ENCODE measurements at regions not wholly inside any gene's neighbourhood (a gene's known extent, or its start where the extent isn't known, plus 50 kb on each side); places are given as distances from the start of the nearest gene placed in this dataset.

GRCh38 chr3:86785386-86785785 lies 205.6 kb downstream of the VGLL3 start (continued):
- TF ChIP-seq ZNF512 (CRISPR knock-in tag; IDR thresholded peaks at IDR 0.05; ENCODE audit: borderline replicate concordance), result no peak
- no peak for TF ChIP-seq ELF4 (CRISPR knock-in tag; IDR thresholded peaks at IDR 0.05; ENCODE audit: low read depth)
- TF ChIP-seq RELA (CRISPR knock-in tag; IDR thresholded peaks at IDR 0.05; ENCODE audit: borderline replicate concordance), result no peak

- TF ChIP-seq MAX (CRISPR knock-in tag; IDR thresholded peaks at IDR 0.05), result no peak
- no peak for TF ChIP-seq IRF1 (CRISPR knock-in tag; IDR thresholded peaks at IDR 0.05)
- no peak for TF ChIP-seq TEAD4 (CRISPR knock-in tag; IDR thresholded peaks at IDR 0.05)
- no peak for TF ChIP-seq JAZF1 (CRISPR knock-in tag; IDR thresholded peaks at IDR 0.05)
- no peak for TF ChIP-seq TEAD1 (CRISPR knock-in tag; IDR thresholded peaks at IDR 0.05)
- TF ChIP-seq ESRRA (CRISPR knock-in tag; IDR thresholded peaks at IDR 0.05; ENCODE audit: borderline replicate concordance), result no peak
- no peak for TF ChIP-seq PRDM15 (CRISPR knock-in tag; IDR thresholded peaks at IDR 0.05)
- TF ChIP-seq FOXK1 (CRISPR knock-in tag; IDR thresholded peaks at IDR 0.05), result no peak
- no peak for TF ChIP-seq ZBTB43 (CRISPR knock-in tag; IDR thresholded peaks at IDR 0.05)
- TF ChIP-seq ETV6 (CRISPR knock-in tag; IDR thresholded peaks at IDR 0.05), result no peak
- TF ChIP-seq ZNF512 (CRISPR knock-in tag; IDR thresholded peaks at IDR 0.05; ENCODE audit: borderline replicate concordance), result no peak
- TF ChIP-seq MXD4 (CRISPR knock-in tag; IDR thresholded peaks at IDR 0.05; ENCODE audit: borderline replicate concordance), result no peak
- TF ChIP-seq ZBTB21 (CRISPR knock-in tag; IDR thresholded peaks at IDR 0.05; ENCODE audit: borderline replicate concordance), result no peak
- TF ChIP-seq CREM (CRISPR knock-in tag; IDR thresholded peaks at IDR 0.05), result no peak
- TF ChIP-seq ZNF532 (CRISPR knock-in tag; IDR thresholded peaks at IDR 0.05; ENCODE audit: borderline replicate concordance), result no peak
- no peaks in the 10 kb centered on the region for H3K4me1 Mint-ChIP-seq
- peaks cover 7% of the 10 kb centered on the region; the same call in 1 of the 2 replicates for H3K9me3 Mint-ChIP-seq
- CTCF ChIA-PET, result no interaction called here
- ATAC-seq (no peak), DNase-seq (ENCODE audit: low spot score) (no peak)
- H3K27ac Mint-ChIP-seq, result no peak overlapping the region
- no peaks in the 10 kb centered on the region for H3K27me3 Mint-ChIP-seq (ENCODE audit: low read depth)
- POLR2A ChIA-PET, result no interaction called here
- H3K4me3 Mint-ChIP-seq, result no peak overlapping the region
- no peaks in the 10 kb centered on the region for H3K36me3 Mint-ChIP-seq
Measured at GRCh38 chr3:86782866-86783265, 208.1 kb downstream of the VGLL3 start.

Measured in WTC11 (cell line).